ENCODE measurements at regions not wholly inside any gene's neighbourhood (a gene's known extent, or its start where the extent isn't known, plus 50 kb on each side); places are given as distances from the start of the nearest gene placed in this dataset.
"Not testable (repeated sequence)": the region's sequence is repeated elsewhere in the genome, so short reads cannot be mapped to it uniquely, and the experiment has no call there.

GRCh38 chr5:158450751-158451171 is 591.8 kb upstream of the CLINT1 start:
- Histone ChIP-seq H3K9me2 (ENCODE audit: low read depth, low read length) (no peaks in the 10 kb centered on the region), H3K4me1 (ENCODE audit: insufficient read depth, low read length, severe bottlenecking) (no peaks in the 10 kb centered on the region), H3K4me2 (ENCODE audit: low read length) (no peak overlapping the region), H3K9ac (ENCODE audit: low read length) (no peak overlapping the region), H3F3A (ENCODE audit: insufficient read depth, low read length) (no peaks in the 10 kb centered on the region), H3K9me3 (ENCODE audit: low read length) (no peaks in the 10 kb centered on the region; the same call in 1 of the 2 replicates), H3K36me3 (ENCODE audit: insufficient read depth, low read length) (no peaks in the 10 kb centered on the region; the same call in 1 of the 2 replicates), H3K4me3 (ENCODE audit: low read depth, low read length, poor library complexity, severe bottlenecking) (no peak overlapping the region), H3K79me2 (ENCODE audit: insufficient read depth, low read length) (no peaks in the 10 kb centered on the region), H3K27ac (ENCODE audit: low read depth, low read length, poor library complexity, severe bottlenecking) (no peak overlapping the region), H2AFZ (ENCODE audit: low read length) (no peak overlapping the region), H4K20me1 (ENCODE audit: insufficient read depth, low read length) (no peaks in the 10 kb centered on the region), H3K27me3 (ENCODE audit: insufficient read depth, low read length) (no peaks in the 10 kb centered on the region)
- no peak for TF ChIP-seq EZH2 (IDR thresholded peaks at IDR 0.05; ENCODE audit: borderline replicate concordance, low read length)
- no peak for TF ChIP-seq CTCF (IDR thresholded peaks at IDR 0.05; ENCODE audit: low read length)

GRCh38 chr5:158446761-158447160 is 587.8 kb upstream of the CLINT1 start:
- H3K4me1 ChIP-seq (ENCODE audit: insufficient read depth, low read length, severe bottlenecking); H3K27ac ChIP-seq (ENCODE audit: low read depth, low read length, poor library complexity, severe bottlenecking); H3K79me2 ChIP-seq (ENCODE audit: insufficient read depth, low read length); H3K9me2 ChIP-seq (ENCODE audit: low read depth, low read length); H3K4me2 ChIP-seq (ENCODE audit: low read length); H3K27me3 ChIP-seq (ENCODE audit: insufficient read depth, low read length); H3K4me3 ChIP-seq (ENCODE audit: low read depth, low read length, poor library complexity, severe bottlenecking); H3F3A ChIP-seq (ENCODE audit: insufficient read depth, low read length); H2AFZ ChIP-seq (ENCODE audit: low read length); H3K36me3 ChIP-seq (ENCODE audit: insufficient read depth, low read length); H3K9ac ChIP-seq (ENCODE audit: low read length); H3K9me3 ChIP-seq (ENCODE audit: low read length); H4K20me1 ChIP-seq (ENCODE audit: insufficient read depth, low read length): not testable (repeated sequence)

- not testable (repeated sequence) for H4K20me1 ChIP-seq (ENCODE audit: insufficient read depth, low read length); H3F3A ChIP-seq (ENCODE audit: insufficient read depth, low read length); H2AFZ ChIP-seq (ENCODE audit: low read length); H3K9ac ChIP-seq (ENCODE audit: low read length); H3K9me3 ChIP-seq (ENCODE audit: low read length); H3K79me2 ChIP-seq (ENCODE audit: insufficient read depth, low read length); H3K4me3 ChIP-seq (ENCODE audit: low read depth, low read length, poor library complexity, severe bottlenecking); H3K27me3 ChIP-seq (ENCODE audit: insufficient read depth, low read length); H3K36me3 ChIP-seq (ENCODE audit: insufficient read depth, low read length); H3K4me2 ChIP-seq (ENCODE audit: low read length); H3K9me2 ChIP-seq (ENCODE audit: low read depth, low read length); H3K27ac ChIP-seq (ENCODE audit: low read depth, low read length, poor library complexity, severe bottlenecking)
- peaks cover 37% of the 10 kb centered on the region for H3K4me1 ChIP-seq (ENCODE audit: insufficient read depth, low read length, severe bottlenecking)
Measured at GRCh38 chr5:158439204-158439603, 580.3 kb upstream of the CLINT1 start.

- Histone ChIP-seq H2AFZ (ENCODE audit: low read length) (no peak overlapping the region), H3K36me3 (ENCODE audit: insufficient read depth, low read length) (no peaks in the 10 kb centered on the region), H3K9ac (ENCODE audit: low read length) (peak overlapping the region; percentile 7; the same call in 1 of the 2 replicates), H3K4me2 (ENCODE audit: low read length) (peak overlapping the region; percentile 30; the same call in 1 of the 2 replicates), H3K9me2 (ENCODE audit: low read depth, low read length) (no peaks in the 10 kb centered on the region), H3K4me3 (ENCODE audit: low read depth, low read length, poor library complexity, severe bottlenecking) (no peak overlapping the region), H3F3A (ENCODE audit: insufficient read depth, low read length) (no peaks in the 10 kb centered on the region), H3K9me3 (ENCODE audit: low read length) (no peaks in the 10 kb centered on the region), H3K4me1 (ENCODE audit: insufficient read depth, low read length, severe bottlenecking) (peaks cover 54% of the 10 kb centered on the region), H3K27me3 (ENCODE audit: insufficient read depth, low read length) (no peaks in the 10 kb centered on the region), H3K79me2 (ENCODE audit: insufficient read depth, low read length) (no peaks in the 10 kb centered on the region), H3K27ac (ENCODE audit: low read depth, low read length, poor library complexity, severe bottlenecking) (peak overlapping the region; percentile 91), H4K20me1 (ENCODE audit: insufficient read depth, low read length) (no peaks in the 10 kb centered on the region)
- TF ChIP-seq CTCF (IDR thresholded peaks at IDR 0.05; ENCODE audit: low read length): no peak
- no peak for TF ChIP-seq EZH2 (IDR thresholded peaks at IDR 0.05; ENCODE audit: borderline replicate concordance, low read length)
Measured at GRCh38 chr5:158436271-158437065, 577.5 kb upstream of the CLINT1 start.
